ENCODE measurements at regions not wholly inside any gene's neighbourhood (a gene's known extent, or its start where the extent isn't known, plus 50 kb on each side); places are given as distances from the start of the nearest gene placed in this dataset.
A peak's percentile ranks its signal among the peaks of the same experiment; 100 is the strongest.

DNA sequence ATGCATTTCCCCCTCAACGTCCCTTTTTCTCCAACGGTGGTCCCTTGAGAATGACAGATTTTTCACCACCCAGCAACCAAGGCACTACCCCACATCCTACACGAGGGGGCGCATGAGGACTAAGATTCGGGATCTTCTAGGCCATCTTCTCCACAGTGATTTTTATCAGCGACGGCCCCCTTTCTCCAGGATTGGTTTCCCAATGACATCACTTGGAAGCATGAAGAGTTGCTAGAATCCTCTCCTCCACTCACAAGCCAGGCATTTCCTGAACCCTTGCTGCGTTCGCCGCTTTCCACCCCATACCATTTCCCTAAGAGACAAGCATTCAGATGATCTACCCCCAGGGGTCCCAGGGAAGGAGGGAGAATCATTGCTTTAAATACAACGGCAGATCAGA, 252.0 kb downstream of the HIVEP2 start:
- H3K4me1 ChIP-seq (replicated peaks; ENCODE audit: insufficient read depth) = peaks cover 21% of the 10 kb centered on the region; the same call in 1 of the 2 replicates
- H3K79me2 ChIP-seq (ENCODE audit: low read depth) = no peaks in the 10 kb centered on the region
- BruUV-seq (replicated peaks) = no TSS peak
- H2AFZ ChIP-seq = no peak overlapping the region
- no peaks in the 10 kb centered on the region for H3K9me3 ChIP-seq (ENCODE audit: insufficient read depth, low read depth)
- CTCF ChIA-PET = interaction anchor here (0.6 to 1.2 kb wide), 2 partner anchors 14 to 123 kb away, joined by 3 to 4 read pairs; no protein-coding TSS in a partner anchor
- H3K27me3 ChIP-seq (ENCODE audit: insufficient read depth, low read depth) = no peaks in the 10 kb centered on the region
- H4K20me1 ChIP-seq (ENCODE audit: insufficient read depth) = no peaks in the 10 kb centered on the region
- DNase-seq = peak; percentile 37 to 58
- no peaks in the 10 kb centered on the region for H3K36me3 ChIP-seq (ENCODE audit: low read depth)
- no peak overlapping the region for H3K4me3 ChIP-seq
- intact Hi-C loops (cut with micrococcal nuclease; ENCODE audit: unreplicated experiment) = loop anchor here (1.0 to 10.0 kb wide), 9 partner anchors 64 to 1322 kb away; partner anchors contain the start of genes NMBR and VTA1
- no peak for TF ChIP-seq EZH2 (IDR thresholded peaks at IDR 0.05; ENCODE audit: low read depth)
- TF ChIP-seq, protein P1, sequence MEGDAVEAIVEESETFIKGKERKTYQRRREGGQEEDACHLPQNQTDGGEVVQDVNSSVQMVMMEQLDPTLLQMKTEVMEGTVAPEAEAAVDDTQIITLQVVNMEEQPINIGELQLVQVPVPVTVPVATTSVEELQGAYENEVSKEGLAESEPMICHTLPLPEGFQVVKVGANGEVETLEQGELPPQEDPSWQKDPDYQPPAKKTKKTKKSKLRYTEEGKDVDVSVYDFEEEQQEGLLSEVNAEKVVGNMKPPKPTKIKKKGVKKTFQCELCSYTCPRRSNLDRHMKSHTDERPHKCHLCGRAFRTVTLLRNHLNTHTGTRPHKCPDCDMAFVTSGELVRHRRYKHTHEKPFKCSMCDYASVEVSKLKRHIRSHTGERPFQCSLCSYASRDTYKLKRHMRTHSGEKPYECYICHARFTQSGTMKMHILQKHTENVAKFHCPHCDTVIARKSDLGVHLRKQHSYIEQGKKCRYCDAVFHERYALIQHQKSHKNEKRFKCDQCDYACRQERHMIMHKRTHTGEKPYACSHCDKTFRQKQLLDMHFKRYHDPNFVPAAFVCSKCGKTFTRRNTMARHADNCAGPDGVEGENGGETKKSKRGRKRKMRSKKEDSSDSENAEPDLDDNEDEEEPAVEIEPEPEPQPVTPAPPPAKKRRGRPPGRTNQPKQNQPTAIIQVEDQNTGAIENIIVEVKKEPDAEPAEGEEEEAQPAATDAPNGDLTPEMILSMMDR (conservative IDR thresholded peaks at IDR 0.05) = peak; percentile 97
- POLR2A ChIA-PET (ENCODE audit: unreplicated experiment) = interaction anchor here (0.6 kb wide), 1 partner anchor 151 kb away, joined by 4 read pairs; no protein-coding TSS in a partner anchor
- H3F3A ChIP-seq (ENCODE audit: insufficient read depth, low read depth) = no peaks in the 10 kb centered on the region; the same call in 1 of the 2 replicates
- no peaks in the 10 kb centered on the region for H3K9me2 ChIP-seq (ENCODE audit: insufficient read depth)
- H3K4me2 ChIP-seq = no peak overlapping the region
- H3K27ac ChIP-seq = no peak overlapping the region

DNA sequence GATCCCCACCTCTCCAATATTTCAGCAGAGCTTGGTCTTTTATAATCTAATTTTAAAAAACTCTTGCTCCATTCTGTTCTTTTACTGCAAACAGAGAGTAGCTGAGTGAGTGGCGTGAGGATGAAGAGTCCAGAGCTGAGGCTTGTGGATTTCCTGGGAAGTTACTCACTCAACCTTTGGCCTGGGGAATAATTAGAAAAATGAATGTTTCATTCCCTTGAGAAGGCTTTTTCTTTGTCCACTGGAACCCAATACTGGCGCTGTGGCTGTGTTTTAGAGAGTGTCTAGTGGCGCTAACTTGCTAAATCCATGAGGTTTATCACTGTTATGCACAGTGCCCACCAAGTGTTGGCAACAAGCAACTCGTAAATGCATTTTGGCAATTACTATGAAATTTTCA, 251.5 kb downstream of the HIVEP2 start:
- POLR2A ChIA-PET (ENCODE audit: unreplicated experiment) = interaction anchor here (0.6 kb wide), 1 partner anchor 321 kb away, joined by 3 read pairs; no protein-coding TSS in a partner anchor
- Histone ChIP-seq H3K79me2 (ENCODE audit: low read depth) (no peaks in the 10 kb centered on the region), H3K9me2 (ENCODE audit: insufficient read depth) (no peaks in the 10 kb centered on the region), H3K36me3 (ENCODE audit: low read depth) (no peaks in the 10 kb centered on the region), H3F3A (ENCODE audit: insufficient read depth, low read depth) (no peaks in the 10 kb centered on the region; the same call in 1 of the 2 replicates), H4K20me1 (ENCODE audit: insufficient read depth) (no peaks in the 10 kb centered on the region), H3K27ac (no peak overlapping the region), H3K9me3 (ENCODE audit: insufficient read depth, low read depth) (no peaks in the 10 kb centered on the region), H3K4me1 (replicated peaks; ENCODE audit: insufficient read depth) (peaks cover 21% of the 10 kb centered on the region; the same call in 1 of the 2 replicates), H3K27me3 (ENCODE audit: insufficient read depth, low read depth) (no peaks in the 10 kb centered on the region), H3K4me2 (no peak overlapping the region), H2AFZ (no peak overlapping the region), H3K4me3 (no peak overlapping the region)
- DNase-seq = no peak
- no TSS peak for BruUV-seq (replicated peaks)
- CTCF ChIA-PET = interaction anchor here (1.2 kb wide), 1 partner anchor 124 kb away, joined by 3 read pairs; no protein-coding TSS in a partner anchor
- TF ChIP-seq EZH2 (IDR thresholded peaks at IDR 0.05; ENCODE audit: low read depth) = no peak
- TF ChIP-seq, protein P1 (conservative IDR thresholded peaks at IDR 0.05) = no peak
- intact Hi-C loops (cut with micrococcal nuclease; ENCODE audit: unreplicated experiment) = loop anchor here (1.0 to 10.0 kb wide), 9 partner anchors 63 to 1321 kb away; partner anchors contain the start of genes NMBR and VTA1

DNA sequence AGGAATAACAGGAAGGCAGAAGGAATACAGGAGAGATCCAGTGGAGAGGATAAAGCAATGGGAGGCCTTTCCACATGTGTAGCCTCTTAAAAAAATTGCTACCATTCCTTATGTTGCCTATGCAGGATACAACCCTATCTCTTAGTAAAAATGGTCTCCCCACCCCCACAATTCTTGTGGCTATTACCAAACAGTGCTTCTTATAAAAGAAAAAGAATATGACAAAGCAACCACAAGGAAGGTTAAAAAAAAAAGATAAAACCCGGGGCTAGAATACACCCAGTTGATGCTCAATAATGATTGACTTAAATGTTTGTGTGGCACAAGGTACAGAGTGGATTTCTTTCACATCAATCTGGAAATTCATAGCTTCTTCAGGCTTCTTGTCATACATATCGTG, 250.9 kb downstream of the HIVEP2 start:
- Histone ChIP-seq H3K4me1 (replicated peaks; ENCODE audit: insufficient read depth) (peaks cover 21% of the 10 kb centered on the region; the same call in 1 of the 2 replicates), H3K79me2 (ENCODE audit: low read depth) (no peaks in the 10 kb centered on the region), H3F3A (ENCODE audit: insufficient read depth, low read depth) (no peaks in the 10 kb centered on the region; the same call in 1 of the 2 replicates), H2AFZ (no peak overlapping the region), H3K27me3 (ENCODE audit: insufficient read depth, low read depth) (no peaks in the 10 kb centered on the region), H3K27ac (no peak overlapping the region), H3K9me3 (ENCODE audit: insufficient read depth, low read depth) (no peaks in the 10 kb centered on the region), H4K20me1 (ENCODE audit: insufficient read depth) (no peaks in the 10 kb centered on the region), H3K9me2 (ENCODE audit: insufficient read depth) (no peaks in the 10 kb centered on the region), H3K4me2 (no peak overlapping the region), H3K4me3 (no peak overlapping the region), H3K36me3 (ENCODE audit: low read depth) (no peaks in the 10 kb centered on the region)
- intact Hi-C loops (cut with micrococcal nuclease; ENCODE audit: unreplicated experiment) = loop anchor here (10.0 kb wide), 2 partner anchors 549 to 1321 kb away; partner anchors contain the start of genes NMBR and VTA1
- no peak for DNase-seq
- TF ChIP-seq, protein P1 (conservative IDR thresholded peaks at IDR 0.05) = no peak
- no peak for TF ChIP-seq EZH2 (IDR thresholded peaks at IDR 0.05; ENCODE audit: low read depth)
- ChIA-PET POLR2A (ENCODE audit: unreplicated experiment) (no interaction called here), CTCF (no interaction called here)
- no TSS peak for BruUV-seq (replicated peaks)

Data from PC-9 (cell line).